ENCODE measurements at regions not wholly inside any gene's neighbourhood (a gene's known extent, or its start where the extent isn't known, plus 50 kb on each side); places are given as distances from the start of the nearest gene placed in this dataset.

DNA sequence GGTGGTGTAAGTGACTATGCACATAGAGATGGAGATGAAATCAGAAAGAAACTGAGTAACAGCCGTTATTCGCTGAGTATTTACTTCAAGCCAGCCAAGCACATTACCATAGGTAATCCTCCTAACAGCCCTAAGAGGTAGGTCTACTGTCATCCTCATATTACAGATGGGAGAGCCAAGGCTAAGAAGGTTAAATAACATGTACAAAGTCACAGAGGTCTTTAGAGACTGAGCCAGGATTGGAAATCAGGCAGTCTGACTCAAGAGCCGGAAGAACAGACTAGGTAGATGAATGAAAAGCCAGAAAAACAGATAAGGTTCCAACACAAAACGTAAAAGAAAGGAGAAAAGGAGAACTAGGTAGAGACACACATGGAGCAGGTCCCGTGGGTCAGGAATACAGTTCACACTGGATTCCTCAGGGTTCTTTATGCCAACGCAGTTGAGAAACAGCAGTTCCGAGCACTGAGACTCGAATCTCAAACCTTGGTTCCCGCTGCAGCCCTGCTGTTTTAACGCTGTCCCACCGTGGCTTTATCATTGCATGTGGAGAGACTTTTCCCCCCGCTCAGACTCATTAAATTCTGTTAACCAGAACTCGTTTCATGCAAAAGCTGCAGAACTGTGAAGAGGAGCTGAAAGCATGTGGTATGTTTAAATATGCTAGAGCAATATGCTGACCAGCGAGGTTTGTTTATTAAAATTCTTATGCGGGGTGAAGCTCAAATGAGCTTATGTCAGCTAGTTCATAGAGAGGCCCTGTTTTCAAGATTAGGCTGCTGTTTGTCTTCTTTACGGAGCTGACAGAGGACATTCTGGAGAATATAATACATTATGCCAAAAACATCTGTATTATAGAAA lies 537.9 kb downstream of the CD83 start:
- Mint-ChIP-seq H3K27me3 (ENCODE audit: low read depth) (no peaks in the 10 kb centered on the region), H3K4me1 (peaks cover 16% of the 10 kb centered on the region), H3K9me3 (no peaks in the 10 kb centered on the region), H3K27ac (ENCODE audit: unreplicated experiment) (no peak overlapping the region), H3K36me3 (ENCODE audit: low read depth) (no peaks in the 10 kb centered on the region), H3K4me3 (no peak overlapping the region)
- TF ChIP-seq, protein P1, sequence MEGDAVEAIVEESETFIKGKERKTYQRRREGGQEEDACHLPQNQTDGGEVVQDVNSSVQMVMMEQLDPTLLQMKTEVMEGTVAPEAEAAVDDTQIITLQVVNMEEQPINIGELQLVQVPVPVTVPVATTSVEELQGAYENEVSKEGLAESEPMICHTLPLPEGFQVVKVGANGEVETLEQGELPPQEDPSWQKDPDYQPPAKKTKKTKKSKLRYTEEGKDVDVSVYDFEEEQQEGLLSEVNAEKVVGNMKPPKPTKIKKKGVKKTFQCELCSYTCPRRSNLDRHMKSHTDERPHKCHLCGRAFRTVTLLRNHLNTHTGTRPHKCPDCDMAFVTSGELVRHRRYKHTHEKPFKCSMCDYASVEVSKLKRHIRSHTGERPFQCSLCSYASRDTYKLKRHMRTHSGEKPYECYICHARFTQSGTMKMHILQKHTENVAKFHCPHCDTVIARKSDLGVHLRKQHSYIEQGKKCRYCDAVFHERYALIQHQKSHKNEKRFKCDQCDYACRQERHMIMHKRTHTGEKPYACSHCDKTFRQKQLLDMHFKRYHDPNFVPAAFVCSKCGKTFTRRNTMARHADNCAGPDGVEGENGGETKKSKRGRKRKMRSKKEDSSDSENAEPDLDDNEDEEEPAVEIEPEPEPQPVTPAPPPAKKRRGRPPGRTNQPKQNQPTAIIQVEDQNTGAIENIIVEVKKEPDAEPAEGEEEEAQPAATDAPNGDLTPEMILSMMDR (conservative IDR thresholded peaks at IDR 0.05), result no peak
- DNase-seq (ENCODE audit: low read depth, low spot score), result no peak

DNA sequence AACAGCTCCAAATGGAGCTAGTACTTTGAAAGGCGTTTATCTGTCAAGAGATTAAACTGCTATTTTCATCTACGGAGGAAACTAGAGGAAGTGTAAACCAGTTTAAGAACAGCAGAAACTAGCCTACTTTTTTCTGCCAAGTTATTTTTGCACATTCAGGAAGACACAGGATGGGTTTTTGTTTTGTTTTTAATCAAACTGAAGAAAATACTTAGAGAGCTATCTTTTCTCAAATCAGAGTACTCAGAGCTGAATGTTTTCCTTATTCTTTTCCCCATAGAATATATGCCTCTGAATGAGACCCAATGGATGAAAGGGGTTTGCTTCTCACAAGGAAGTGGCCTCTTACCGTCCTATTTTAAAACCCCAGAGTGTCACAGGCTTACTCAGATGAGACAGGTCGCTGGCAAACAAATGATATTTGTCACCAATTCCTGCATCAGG lies 538.5 kb downstream of the CD83 start:
- no peak for DNase-seq (ENCODE audit: low read depth, low spot score)
- H3K27ac Mint-ChIP-seq (ENCODE audit: unreplicated experiment), result no peak overlapping the region

DNA sequence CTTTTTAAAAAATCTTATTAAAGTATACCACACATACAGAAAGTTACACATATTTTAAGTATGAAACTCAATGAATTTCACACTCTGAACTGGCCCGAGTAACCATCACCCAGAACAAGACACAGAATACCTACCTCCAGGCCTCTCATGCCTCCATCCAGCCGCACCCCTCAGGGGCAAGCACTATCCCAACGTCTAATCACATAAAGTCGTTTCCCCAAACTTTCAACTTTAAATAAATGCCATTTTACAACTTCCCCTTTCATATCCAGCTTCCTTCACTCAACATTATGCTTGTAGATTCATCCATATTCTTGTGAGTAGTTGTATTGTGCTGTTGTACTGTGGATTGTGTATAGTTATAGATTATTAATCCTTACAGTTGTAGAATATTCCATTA lies 539.1 kb downstream of the CD83 start:
- no peak for DNase-seq (ENCODE audit: low read depth, low spot score)
- H3K36me3 Mint-ChIP-seq (ENCODE audit: low read depth), result no peaks in the 10 kb centered on the region
- no peaks in the 10 kb centered on the region for H3K27me3 Mint-ChIP-seq (ENCODE audit: low read depth)
- H3K4me1 Mint-ChIP-seq, result peaks cover 16% of the 10 kb centered on the region
- no peak overlapping the region for H3K27ac Mint-ChIP-seq (ENCODE audit: unreplicated experiment)
- TF ChIP-seq, protein P1 (conservative IDR thresholded peaks at IDR 0.05), result no peak
- H3K4me3 Mint-ChIP-seq, result no peak overlapping the region
- no peaks in the 10 kb centered on the region for H3K9me3 Mint-ChIP-seq

More for the DNA sequence above, 538.5 kb downstream of the CD83 start:
- peaks cover 16% of the 10 kb centered on the region for H3K4me1 Mint-ChIP-seq
- H3K27me3 Mint-ChIP-seq (ENCODE audit: low read depth), result no peaks in the 10 kb centered on the region
- no peaks in the 10 kb centered on the region for H3K36me3 Mint-ChIP-seq (ENCODE audit: low read depth)
- no peaks in the 10 kb centered on the region for H3K9me3 Mint-ChIP-seq
- TF ChIP-seq, protein P1 (conservative IDR thresholded peaks at IDR 0.05), result no peak
- H3K4me3 Mint-ChIP-seq, result no peak overlapping the region

DNA sequence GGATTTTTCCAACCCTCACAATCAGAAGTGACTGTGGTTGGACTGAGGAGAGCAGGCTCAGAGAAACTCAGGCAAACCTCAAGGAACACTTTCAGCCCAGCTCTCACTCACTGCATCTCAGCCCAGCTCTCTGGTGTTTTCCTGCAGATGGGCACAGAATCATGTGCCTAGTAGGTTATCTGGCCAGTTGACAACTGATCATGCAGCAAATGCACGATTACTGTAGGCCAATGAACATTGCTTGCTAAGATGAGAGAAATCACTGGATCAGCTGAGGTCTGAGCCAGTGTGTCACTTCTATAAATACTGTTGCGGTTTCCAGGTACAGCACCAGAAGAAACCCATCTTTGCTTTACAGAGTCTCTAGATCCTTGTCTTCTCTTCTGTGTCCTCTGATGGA lies 540.5 kb downstream of the CD83 start:
- no peak for DNase-seq (ENCODE audit: low read depth, low spot score)
- TF ChIP-seq, protein P1 (conservative IDR thresholded peaks at IDR 0.05), result no peak

DNA sequence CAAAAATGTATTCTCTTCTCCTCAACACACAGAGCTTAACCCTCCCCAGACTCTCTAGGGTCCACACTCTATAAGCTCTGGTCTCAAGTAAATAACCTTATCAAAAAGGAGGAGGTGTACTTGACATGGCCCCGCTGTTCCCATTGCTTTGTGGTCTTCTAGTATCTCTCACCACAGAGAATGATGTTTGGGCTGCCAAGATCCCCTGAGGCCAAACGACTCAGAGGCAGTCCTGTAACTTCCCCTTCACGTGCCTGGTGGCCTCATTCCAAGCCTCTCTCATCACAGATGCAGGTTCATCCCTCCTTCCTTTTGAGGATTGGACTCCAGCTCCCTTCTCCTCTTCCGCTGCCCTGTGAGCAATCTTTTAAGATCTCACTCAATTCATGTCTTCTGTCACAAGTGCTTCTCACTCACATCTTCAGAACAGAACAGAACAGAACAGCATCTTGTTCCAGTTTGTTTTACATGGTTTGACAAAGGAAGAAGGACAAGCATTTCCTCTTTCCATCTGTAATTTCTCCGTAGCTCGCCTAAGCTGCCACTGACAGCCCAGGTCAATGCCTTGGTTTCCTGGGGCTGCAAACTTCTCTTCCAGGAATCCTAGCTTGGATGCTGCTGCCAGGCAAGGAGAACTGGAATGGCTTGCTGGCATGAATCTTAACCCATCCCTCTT lies 541.5 kb downstream of the CD83 start:
- TF ChIP-seq, protein P1 (conservative IDR thresholded peaks at IDR 0.05), result no peak
- DNase-seq (ENCODE audit: low read depth, low spot score), result no peak
- Mint-ChIP-seq H3K4me3 (no peak overlapping the region), H3K36me3 (ENCODE audit: low read depth) (no peaks in the 10 kb centered on the region), H3K4me1 (peaks cover 16% of the 10 kb centered on the region), H3K27ac (ENCODE audit: unreplicated experiment) (no peak overlapping the region), H3K27me3 (ENCODE audit: low read depth) (no peaks in the 10 kb centered on the region), H3K9me3 (no peaks in the 10 kb centered on the region)

More for the DNA sequence above, 540.5 kb downstream of the CD83 start:
- H3K36me3 Mint-ChIP-seq (ENCODE audit: low read depth), result no peaks in the 10 kb centered on the region
- H3K27ac Mint-ChIP-seq (ENCODE audit: unreplicated experiment), result no peak overlapping the region
- H3K9me3 Mint-ChIP-seq, result no peaks in the 10 kb centered on the region
- no peaks in the 10 kb centered on the region for H3K27me3 Mint-ChIP-seq (ENCODE audit: low read depth)
- H3K4me3 Mint-ChIP-seq, result no peak overlapping the region
- peaks cover 16% of the 10 kb centered on the region for H3K4me1 Mint-ChIP-seq
